H9 (cell line): ENCODE measurements at regions not wholly inside any gene's neighbourhood (a gene's known extent, or its start where the extent isn't known, plus 50 kb on each side); places are given as distances from the start of the nearest gene placed in this dataset.

ENCODE experiments used
- DNase-seq: peaks from one replicate; pipeline ENCODE4 v3.0.0-alpha.2; 2017
- H2AFZ ChIP-seq: one replicate; pipeline ENCODE4 v1.6.1; 2013; ENCODE audit warnings: mild to moderate bottlenecking, low read length, control low read depth, moderate library complexity
- H2AK5ac ChIP-seq: 2 replicates; pipeline ENCODE4 v1.6.1; 2013; ENCODE audit warnings: low read length, control low read depth, mixed read lengths; ENCODE audit not compliant: insufficient read length
- H2BK120ac ChIP-seq: one replicate; pipeline ENCODE4 v1.6.1; 2013; ENCODE audit warnings: low read depth, mild to moderate bottlenecking, low read length, control low read depth, inconsistent platforms; ENCODE audit not compliant: poor library complexity, severe bottlenecking
- H2BK12ac ChIP-seq: 2 replicates; pipeline ENCODE4 v1.6.1; 2013; ENCODE audit warnings: low read length, control low read depth, mixed read lengths, low read depth; ENCODE audit not compliant: insufficient read length
- H2BK15ac ChIP-seq: 2 replicates; pipeline ENCODE4 v1.6.1; 2013; ENCODE audit warnings: low read depth, low read length, control low read depth
- H2BK20ac ChIP-seq: one replicate; pipeline ENCODE4 v1.6.1; 2013; ENCODE audit warnings: low read depth, mild to moderate bottlenecking, low read length, control low read depth, inconsistent platforms; ENCODE audit not compliant: poor library complexity, severe bottlenecking
- H2BK5ac ChIP-seq: 2 replicates; pipeline ENCODE4 v1.6.1; 2013; ENCODE audit warnings: low read length, control low read depth, mixed read lengths; ENCODE audit not compliant: insufficient read length
- H3K14ac ChIP-seq: 2 replicates; pipeline ENCODE4 v1.6.1; 2013; ENCODE audit warnings: low read length, control low read depth; ENCODE audit not compliant: insufficient read depth
- H3K18ac ChIP-seq: 2 replicates; pipeline ENCODE4 v1.6.1; 2013; ENCODE audit warnings: low read depth, mild to moderate bottlenecking, mixed read lengths, low read length, control low read depth; ENCODE audit not compliant: insufficient read length
- H3K23ac ChIP-seq: 2 replicates; pipeline ENCODE4 v1.6.1; 2013; ENCODE audit warnings: low read length, control low read depth, mixed read lengths, low read depth; ENCODE audit not compliant: insufficient read length
- H3K23me2 ChIP-seq: 2 replicates; pipeline ENCODE4 v1.6.1; 2013; ENCODE audit warnings: low read depth, mild to moderate bottlenecking, mixed read lengths, low read length, control low read depth; ENCODE audit not compliant: insufficient read length, poor library complexity, severe bottlenecking
- H3K27ac ChIP-seq: 2 replicates; pipeline ENCODE4 v1.5.1; 2013; ENCODE audit warnings: low read length, control low read depth, mixed read lengths, low read depth; ENCODE audit not compliant: insufficient read length
- H3K27me3 ChIP-seq: 2 replicates; pipeline ENCODE4 v1.6.1; 2013; ENCODE audit warnings: low read length, control low read depth, inconsistent platforms; ENCODE audit not compliant: insufficient read depth
- H3K4ac ChIP-seq: 2 replicates; pipeline ENCODE4 v1.6.1; 2013; ENCODE audit warnings: low read depth, mild to moderate bottlenecking, control low read depth, inconsistent platforms, low read length, moderate library complexity
- H3K4me1 ChIP-seq: 2 replicates; pipeline ENCODE4 v1.6.1; 2013; ENCODE audit warnings: low read length, control low read depth, inconsistent platforms; ENCODE audit not compliant: insufficient read depth
- H3K4me2 ChIP-seq: 2 replicates; pipeline ENCODE4 v1.6.1; 2013; ENCODE audit warnings: low read length, control low read depth, mixed read lengths; ENCODE audit not compliant: insufficient read length, insufficient read depth
- H3K56ac ChIP-seq: 2 replicates; pipeline ENCODE4 v1.6.1; 2013; ENCODE audit warnings: low read depth, mild to moderate bottlenecking, mixed read lengths, low read length, control low read depth; ENCODE audit not compliant: insufficient read length
- H3K79me1 ChIP-seq: 2 replicates; pipeline ENCODE4 v1.6.1; 2013; ENCODE audit warnings: low read depth, mild to moderate bottlenecking, moderate library complexity, low read length, control low read depth, inconsistent platforms; ENCODE audit not compliant: insufficient read depth, poor library complexity, severe bottlenecking
- H3K79me2 ChIP-seq: 2 replicates; pipeline ENCODE4 v1.6.1; 2013; ENCODE audit warnings: low read length, control low read depth, inconsistent platforms; ENCODE audit not compliant: insufficient read depth
- H3K9ac ChIP-seq: 2 replicates; pipeline ENCODE4 v1.6.1; 2013; ENCODE audit warnings: low read length, control low read depth, mixed read lengths; ENCODE audit not compliant: insufficient read length; ENCODE audit errors: extremely low read depth
- H3K9me3 ChIP-seq: one replicate; pipeline ENCODE4 v1.6.1; 2013; ENCODE audit warnings: low read depth, low read length, inconsistent platforms; ENCODE audit not compliant: control insufficient read depth
- H3T11ph ChIP-seq: one replicate; pipeline ENCODE4 v1.6.1; 2013; ENCODE audit warnings: mild to moderate bottlenecking, low read length, control low read depth, inconsistent platforms
- H4K20me1 ChIP-seq: one replicate; pipeline ENCODE4 v1.6.1; 2013; ENCODE audit not compliant: control insufficient read depth, insufficient read length, insufficient read depth
- H4K5ac ChIP-seq: 2 replicates; pipeline ENCODE4 v1.6.1; 2013; ENCODE audit warnings: low read depth, mild to moderate bottlenecking, mixed read lengths, low read length, control low read depth; ENCODE audit not compliant: insufficient read length
- H4K8ac ChIP-seq: replicated peaks from 2 replicates; pipeline ENCODE4 v1.6.1; 2013; ENCODE audit warnings: low read length, control low read depth, mixed read lengths, low read depth; ENCODE audit not compliant: insufficient read length
- H4K91ac ChIP-seq: 2 replicates; pipeline ENCODE4 v1.6.1; 2013; ENCODE audit warnings: low read depth, mild to moderate bottlenecking, moderate library complexity, mixed read lengths, low read length, control low read depth; ENCODE audit not compliant: insufficient read length
- H3K27ac Mint-ChIP-seq, 3 experiments: 2 replicates in 2 of 3; 3 replicates in 1 of 3; pipeline ENCODE4 v1.8.0; 2020 to 2021; ENCODE audit warnings: mixed read lengths in 3 of 3, mild to moderate bottlenecking in 1 of 3, moderate library complexity in 1 of 3
- H3K27me3 Mint-ChIP-seq: 2 replicates; pipeline ENCODE4 v1.8.0; 2021; ENCODE audit warnings: low read depth, mild to moderate bottlenecking, moderate library complexity, mixed read lengths
- H3K36me3 Mint-ChIP-seq, 3 experiments: 2 replicates in 2 of 3; 3 replicates in 1 of 3; pipeline ENCODE4 v1.8.0; 2020 to 2021; ENCODE audit warnings: low read depth in 3 of 3, mixed read lengths in 3 of 3; ENCODE audit not compliant: insufficient read depth in 1 of 3
- H3K4me1 Mint-ChIP-seq, 2 experiments: 2 replicates each; pipeline ENCODE4 v1.8.0; 2020; ENCODE audit warnings: mixed read lengths in 2 of 2
- H3K4me3 Mint-ChIP-seq, 2 experiments: 2 replicates in 1 of 2; 3 replicates in 1 of 2; pipeline ENCODE4 v1.8.0; 2020 to 2021; ENCODE audit warnings: mild to moderate bottlenecking in 2 of 2, mixed read lengths in 2 of 2, moderate library complexity in 1 of 2
- H3K9me3 Mint-ChIP-seq, 2 experiments: 2 replicates in 1 of 2; 3 replicates in 1 of 2; pipeline ENCODE4 v1.8.0; 2020; ENCODE audit warnings: mild to moderate bottlenecking in 2 of 2, mixed read lengths in 2 of 2, moderate library complexity in 1 of 2
- WGBS: extraction: QIAGEN DNeasy Blood & Tissue Kit; methylation state at CpG from one replicate; pipeline ENCODE4 v1.1.7; 2013; ENCODE audit warnings: missing lambda C conversion rate, low lambda C conversion rate, mixed read lengths; ENCODE audit not compliant: insufficient read length; ENCODE audit errors: extremely low coverage; 5-methylcytosine and 5-hydroxymethylcytosine counted together
- TF ChIP-seq, protein P1 (sequence below): fragments of 200-600 bp; sonication (generic); conservative IDR thresholded peaks from 3 replicates; pipeline ENCODE4 v1.8.0; 2021; ENCODE audit warnings: antibody characterized with exemption, mild to moderate bottlenecking

DNA sequence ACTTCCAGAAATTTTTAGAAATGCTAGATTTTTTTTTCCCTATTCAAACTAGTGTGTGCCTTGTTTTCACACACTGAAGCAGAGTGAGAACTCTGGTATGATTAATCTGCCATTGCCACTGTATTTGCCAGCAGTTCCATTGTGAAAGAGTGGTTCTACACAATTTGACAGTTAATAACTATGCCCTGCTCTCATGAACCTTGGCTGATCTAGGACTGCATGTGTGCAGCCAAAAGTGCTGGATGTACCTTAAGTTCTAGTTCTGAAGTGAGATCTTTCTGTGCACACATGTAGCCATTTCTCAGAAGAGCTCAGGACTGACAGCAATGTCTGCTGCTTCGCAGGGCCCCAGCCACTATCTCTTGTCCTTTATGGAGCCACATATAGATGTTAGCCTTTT is 328.2 kb upstream of the SPRY2 start:
- Histone ChIP-seq H3K4me2 (no peak overlapping the region), H4K8ac (no peak overlapping the region), H3K4me1 (no peaks in the 10 kb centered on the region), H3K4ac (no peak overlapping the region), H2BK120ac (peak overlapping the region; percentile 67), H3K23me2 (no peaks in the 10 kb centered on the region), H3K56ac (no peak overlapping the region), H2BK15ac (no peak overlapping the region), H3K79me2 (no peaks in the 10 kb centered on the region), H4K5ac (no peak overlapping the region), H4K91ac (no peak overlapping the region), H3K9me3 (no peaks in the 10 kb centered on the region), H3K18ac (no peak overlapping the region), H3K23ac (no peak overlapping the region), H2BK5ac (no peak overlapping the region), H2AK5ac (no peak overlapping the region), H2BK12ac (no peak overlapping the region), H3K14ac (no peak overlapping the region), H3T11ph (no peak overlapping the region), H3K9ac (no peak overlapping the region), H2AFZ (no peak overlapping the region), H3K27me3 (no peaks in the 10 kb centered on the region), H3K79me1 (no peaks in the 10 kb centered on the region), H3K27ac (no peak overlapping the region), H4K20me1 (no peaks in the 10 kb centered on the region), H2BK20ac (no peak overlapping the region)
- no peaks in the 10 kb centered on the region for H3K27me3 Mint-ChIP-seq
- H3K36me3 Mint-ChIP-seq: peaks cover 0 to 15% (median 8%) of the 10 kb centered on the region in 3 experiments; a peak in 5 of 7 replicates
- H3K27ac Mint-ChIP-seq: no peak overlapping the region
- TF ChIP-seq, protein P1, sequence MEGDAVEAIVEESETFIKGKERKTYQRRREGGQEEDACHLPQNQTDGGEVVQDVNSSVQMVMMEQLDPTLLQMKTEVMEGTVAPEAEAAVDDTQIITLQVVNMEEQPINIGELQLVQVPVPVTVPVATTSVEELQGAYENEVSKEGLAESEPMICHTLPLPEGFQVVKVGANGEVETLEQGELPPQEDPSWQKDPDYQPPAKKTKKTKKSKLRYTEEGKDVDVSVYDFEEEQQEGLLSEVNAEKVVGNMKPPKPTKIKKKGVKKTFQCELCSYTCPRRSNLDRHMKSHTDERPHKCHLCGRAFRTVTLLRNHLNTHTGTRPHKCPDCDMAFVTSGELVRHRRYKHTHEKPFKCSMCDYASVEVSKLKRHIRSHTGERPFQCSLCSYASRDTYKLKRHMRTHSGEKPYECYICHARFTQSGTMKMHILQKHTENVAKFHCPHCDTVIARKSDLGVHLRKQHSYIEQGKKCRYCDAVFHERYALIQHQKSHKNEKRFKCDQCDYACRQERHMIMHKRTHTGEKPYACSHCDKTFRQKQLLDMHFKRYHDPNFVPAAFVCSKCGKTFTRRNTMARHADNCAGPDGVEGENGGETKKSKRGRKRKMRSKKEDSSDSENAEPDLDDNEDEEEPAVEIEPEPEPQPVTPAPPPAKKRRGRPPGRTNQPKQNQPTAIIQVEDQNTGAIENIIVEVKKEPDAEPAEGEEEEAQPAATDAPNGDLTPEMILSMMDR: no peak
- DNase-seq: no peak
- WGBS: no CpG with 5 or more reads among the region's 1 CpG
- peaks cover 6 to 11% of the 10 kb centered on the region in 2 experiments; a peak in 3 of 4 replicates for H3K4me1 Mint-ChIP-seq
- peaks cover 15 to 22% of the 10 kb centered on the region in 2 experiments for H3K9me3 Mint-ChIP-seq
- no peak overlapping the region for H3K4me3 Mint-ChIP-seq
